RWPE2 (cell line): ENCODE measurements at regions not wholly inside any gene's neighbourhood (a gene's known extent, or its start where the extent isn't known, plus 50 kb on each side); places are given as distances from the start of the nearest gene placed in this dataset.

Experiments
- ATAC-seq: fragments of 200-7000 bp; cut with Tn5 transposase; 3 replicates; pipeline ENCODE4 v1.9.1; 2021; ENCODE audit warnings: low read depth
- DNase-seq: peaks from one replicate; pipeline ENCODE4 v3.0.0-alpha.2; 2020; ENCODE audit warnings: low spot score
- H3K27ac ChIP-seq: fragments of 450-650 bp; 2 replicates; pipeline ENCODE4 v1.5.1; 2017; ENCODE audit warnings: mild to moderate bottlenecking; ENCODE audit not compliant: poor library complexity, severe bottlenecking
- H3K27me3 ChIP-seq: fragments of 250-450 bp; sonication (Bioruptor Pico); 2 replicates; pipeline ENCODE4 v1.5.1; 2021; ENCODE audit warnings: mild to moderate bottlenecking, moderate library complexity; ENCODE audit not compliant: insufficient read depth, poor library complexity, severe bottlenecking
- H3K36me3 ChIP-seq: fragments of 250-450 bp; sonication (Bioruptor Pico); 2 replicates; pipeline ENCODE4 v1.5.1; 2020; ENCODE audit warnings: low read depth, mild to moderate bottlenecking, moderate library complexity
- H3K4me1 ChIP-seq: fragments of 250-450 bp; sonication (Bioruptor Pico); 2 replicates; pipeline ENCODE4 v1.5.1; 2021; ENCODE audit warnings: mild to moderate bottlenecking, moderate library complexity; ENCODE audit not compliant: insufficient read depth, poor library complexity, severe bottlenecking
- H3K4me3 ChIP-seq: fragments of 250-450 bp; sonication (Bioruptor Pico); 2 replicates; pipeline ENCODE4 v1.5.1; 2021; ENCODE audit warnings: mild to moderate bottlenecking, moderate library complexity; ENCODE audit not compliant: severe bottlenecking
- H3K9me3 ChIP-seq: fragments of 250-450 bp; sonication (Bioruptor Pico); 2 replicates; pipeline ENCODE4 v1.5.1; 2021; ENCODE audit warnings: mild to moderate bottlenecking, moderate library complexity; ENCODE audit not compliant: severe bottlenecking
- CTCF ChIP-seq: fragments of 450-650 bp; IDR thresholded peaks from one replicate; pipeline ENCODE4 v1.5.1; 2017; ENCODE audit warnings: mild to moderate bottlenecking, moderate library complexity; ENCODE audit not compliant: poor library complexity, severe bottlenecking

- Histone ChIP-seq H3K9me3 (no peaks in the 10 kb centered on the region), H3K27ac (no peak overlapping the region), H3K4me1 (no peaks in the 10 kb centered on the region), H3K4me3 (no peak overlapping the region), H3K27me3 (no peaks in the 10 kb centered on the region), H3K36me3 (no peaks in the 10 kb centered on the region)
- DNase-seq (no peak), ATAC-seq (no peak)
- no peak for TF ChIP-seq CTCF
Observed at GRCh38 chr12:78420991-78421390, 443.6 kb upstream of the SYT1 start.

GRCh38 chr12:78430551-78430950 lies 434.0 kb upstream of the SYT1 start:
- DNase-seq = no peak
- Histone ChIP-seq H3K4me3 (no peak overlapping the region), H3K27ac (no peak overlapping the region), H3K4me1 (no peaks in the 10 kb centered on the region), H3K9me3 (no peaks in the 10 kb centered on the region), H3K27me3 (no peaks in the 10 kb centered on the region), H3K36me3 (no peaks in the 10 kb centered on the region)
- TF ChIP-seq CTCF = no peak
- no peak for ATAC-seq

- ATAC-seq (no peak), DNase-seq (no peak)
- no peak overlapping the region for H3K4me3 ChIP-seq
- H3K36me3 ChIP-seq = no peaks in the 10 kb centered on the region
- no peak overlapping the region for H3K27ac ChIP-seq
- no peaks in the 10 kb centered on the region for H3K9me3 ChIP-seq
- H3K27me3 ChIP-seq = no peaks in the 10 kb centered on the region
- H3K4me1 ChIP-seq = no peaks in the 10 kb centered on the region
- no peak for TF ChIP-seq CTCF
Observed at GRCh38 chr12:78431931-78432330, 432.6 kb upstream of the SYT1 start.

- Histone ChIP-seq H3K36me3 (no peaks in the 10 kb centered on the region), H3K9me3 (no peaks in the 10 kb centered on the region), H3K4me3 (no peak overlapping the region), H3K27ac (no peak overlapping the region), H3K4me1 (peaks cover 2% of the 10 kb centered on the region), H3K27me3 (no peaks in the 10 kb centered on the region)
- DNase-seq (no peak), ATAC-seq (no peak)
- TF ChIP-seq CTCF = no peak
Observed at GRCh38 chr12:78439666-78440065, 424.9 kb upstream of the SYT1 start.

GRCh38 chr12:78441737-78442453 lies 422.7 kb upstream of the SYT1 start:
- no peak for ATAC-seq

More at GRCh38 chr12:78441737-78442453, 422.7 kb upstream of the SYT1 start:
- H3K9me3 ChIP-seq = no peaks in the 10 kb centered on the region
- H3K36me3 ChIP-seq = no peaks in the 10 kb centered on the region
- no peak for DNase-seq
- peaks cover 2% of the 10 kb centered on the region for H3K4me1 ChIP-seq
- no peak for TF ChIP-seq CTCF
- H3K27ac ChIP-seq = no peak overlapping the region
- H3K27me3 ChIP-seq = no peaks in the 10 kb centered on the region
- H3K4me3 ChIP-seq = no peak overlapping the region
